ENCODE measurements at regions not wholly inside any gene's neighbourhood (a gene's known extent, or its start where the extent isn't known, plus 50 kb on each side); places are given as distances from the start of the nearest gene placed in this dataset.
"Not testable (repeated sequence)": the region's sequence is repeated elsewhere in the genome, so short reads cannot be mapped to it uniquely, and the experiment has no call there.

DNA sequence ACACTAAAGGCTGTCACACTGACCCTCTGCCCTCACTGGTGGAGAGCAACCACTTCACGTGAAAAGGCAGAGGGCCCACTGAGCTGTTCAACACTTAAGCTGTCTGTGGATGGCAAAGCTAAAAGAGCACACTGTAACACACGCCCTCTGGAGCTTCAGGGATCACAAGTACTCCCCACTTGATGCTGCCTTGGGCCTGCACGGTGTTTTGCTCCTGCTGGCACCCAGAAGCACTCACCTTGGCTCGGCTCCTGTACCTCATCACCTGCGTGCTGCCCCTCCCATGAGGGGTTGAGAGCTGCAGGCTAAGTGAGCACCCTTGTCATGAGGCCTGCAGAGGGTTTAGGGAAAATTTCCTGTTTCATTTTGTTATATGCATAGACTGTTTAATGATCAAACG is 96.0 kb downstream of the PROP1 start:
- not testable (repeated sequence) for H3K56ac ChIP-seq (ENCODE audit: insufficient read length, low read depth, low read length); H3K9ac ChIP-seq (ENCODE audit: extremely low read depth, insufficient read length, low read length); H3T11ph ChIP-seq (ENCODE audit: low read length); H2BK12ac ChIP-seq (ENCODE audit: insufficient read length, low read depth, low read length); H4K20me1 ChIP-seq (ENCODE audit: control insufficient read depth, insufficient read depth, insufficient read length); H3K23ac ChIP-seq (ENCODE audit: insufficient read length, low read depth, low read length); H3K9me3 ChIP-seq (ENCODE audit: control insufficient read depth, low read depth, low read length); H3K4me1 Mint-ChIP-seq; H2BK20ac ChIP-seq (ENCODE audit: low read depth, low read length, poor library complexity, severe bottlenecking); H4K5ac ChIP-seq (ENCODE audit: insufficient read length, low read depth, low read length); H3K27me3 ChIP-seq (ENCODE audit: insufficient read depth, low read length); H3K27ac Mint-ChIP-seq; H3K27ac ChIP-seq (ENCODE audit: insufficient read length, low read depth, low read length); H2AK5ac ChIP-seq (ENCODE audit: insufficient read length, low read length); H3K4ac ChIP-seq (ENCODE audit: low read depth, low read length); H2BK5ac ChIP-seq (ENCODE audit: insufficient read length, low read length); DNase-seq; H3K14ac ChIP-seq (ENCODE audit: insufficient read depth, low read length); H2BK15ac ChIP-seq (ENCODE audit: low read depth, low read length); H3K9me3 Mint-ChIP-seq; H3K79me2 ChIP-seq (ENCODE audit: insufficient read depth, low read length); H2AFZ ChIP-seq (ENCODE audit: low read length); H3K4me1 ChIP-seq (ENCODE audit: insufficient read depth, low read length); H3K23me2 ChIP-seq (ENCODE audit: insufficient read length, low read depth, low read length, poor library complexity, severe bottlenecking); H2BK120ac ChIP-seq (ENCODE audit: low read depth, low read length, poor library complexity, severe bottlenecking); H4K91ac ChIP-seq (ENCODE audit: insufficient read length, low read depth, low read length); H3K27me3 Mint-ChIP-seq (ENCODE audit: low read depth); H3K4me3 Mint-ChIP-seq; H3K18ac ChIP-seq (ENCODE audit: insufficient read length, low read depth, low read length); H4K8ac ChIP-seq (replicated peaks; ENCODE audit: insufficient read length, low read depth, low read length); H3K79me1 ChIP-seq (ENCODE audit: insufficient read depth, low read depth, low read length, poor library complexity, severe bottlenecking); H3K36me3 Mint-ChIP-seq (ENCODE audit: insufficient read depth in 1 of 3, low read depth in 3 of 3); H3K4me2 ChIP-seq (ENCODE audit: insufficient read depth, insufficient read length, low read length)
- no CpG with 5 or more reads among the region's 6 CpGs for WGBS (ENCODE audit: extremely low coverage, insufficient read length, low lambda C conversion rate)

DNA sequence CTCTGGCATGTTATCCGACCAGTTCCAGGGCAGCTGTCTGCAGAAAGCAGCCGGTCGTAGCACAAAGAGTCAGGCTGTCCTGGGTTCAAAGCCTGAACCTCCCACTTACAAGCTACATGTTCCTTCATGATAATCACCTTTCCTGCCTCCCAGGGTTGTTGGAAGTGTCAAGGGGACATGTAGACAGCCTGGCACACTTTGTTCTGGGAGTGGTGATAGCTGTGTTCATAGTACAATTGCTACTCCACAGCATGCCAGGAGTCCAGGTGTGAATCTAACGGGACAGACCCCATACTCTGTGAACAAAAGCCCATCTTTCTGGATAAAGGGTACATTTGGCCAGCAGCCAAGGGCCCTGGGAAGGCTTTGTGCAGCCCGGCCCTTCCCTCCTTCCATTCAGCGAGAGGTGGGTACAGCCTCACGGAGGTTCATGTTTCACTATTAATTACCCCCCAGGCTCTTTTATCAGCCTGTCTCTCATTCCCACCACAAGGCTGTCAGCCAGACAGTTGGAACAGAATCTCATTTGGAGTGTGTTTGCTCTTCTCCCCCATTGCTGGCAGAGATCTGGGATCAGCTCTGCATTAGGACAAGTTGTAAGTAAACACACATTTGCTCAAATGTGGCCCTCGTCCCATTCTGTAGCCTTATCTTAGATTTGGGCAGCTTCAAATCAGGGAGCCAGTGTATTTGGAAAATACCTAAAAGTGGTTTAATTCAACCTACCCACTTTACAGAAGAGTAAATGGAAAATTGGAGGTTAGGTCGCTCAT is 101.2 kb downstream of the PROP1 start:
- not testable (repeated sequence) for H3K14ac ChIP-seq (ENCODE audit: insufficient read depth, low read length); H3K18ac ChIP-seq (ENCODE audit: insufficient read length, low read depth, low read length)
- WGBS (ENCODE audit: extremely low coverage, insufficient read length, low lambda C conversion rate): no CpG with 5 or more reads among the region's 9 CpGs

More for the DNA sequence above, 101.2 kb downstream of the PROP1 start:
- not testable (repeated sequence) for H2AFZ ChIP-seq (ENCODE audit: low read length); H2BK20ac ChIP-seq (ENCODE audit: low read depth, low read length, poor library complexity, severe bottlenecking); H2BK120ac ChIP-seq (ENCODE audit: low read depth, low read length, poor library complexity, severe bottlenecking); H3K79me2 ChIP-seq (ENCODE audit: insufficient read depth, low read length); H3K27ac ChIP-seq (ENCODE audit: insufficient read length, low read depth, low read length); H4K20me1 ChIP-seq (ENCODE audit: control insufficient read depth, insufficient read depth, insufficient read length); H3K27me3 Mint-ChIP-seq (ENCODE audit: low read depth); H3K79me1 ChIP-seq (ENCODE audit: insufficient read depth, low read depth, low read length, poor library complexity, severe bottlenecking); H2AK5ac ChIP-seq (ENCODE audit: insufficient read length, low read length); H3K27me3 ChIP-seq (ENCODE audit: insufficient read depth, low read length); H2BK5ac ChIP-seq (ENCODE audit: insufficient read length, low read length); H3K23ac ChIP-seq (ENCODE audit: insufficient read length, low read depth, low read length); H3K56ac ChIP-seq (ENCODE audit: insufficient read length, low read depth, low read length); DNase-seq; H3T11ph ChIP-seq (ENCODE audit: low read length); H3K4me1 ChIP-seq (ENCODE audit: insufficient read depth, low read length); H2BK15ac ChIP-seq (ENCODE audit: low read depth, low read length); H3K9ac ChIP-seq (ENCODE audit: extremely low read depth, insufficient read length, low read length); H4K91ac ChIP-seq (ENCODE audit: insufficient read length, low read depth, low read length); H3K4me2 ChIP-seq (ENCODE audit: insufficient read depth, insufficient read length, low read length); H3K4me3 Mint-ChIP-seq; H3K27ac Mint-ChIP-seq; H2BK12ac ChIP-seq (ENCODE audit: insufficient read length, low read depth, low read length); H4K5ac ChIP-seq (ENCODE audit: insufficient read length, low read depth, low read length); H3K9me3 ChIP-seq (ENCODE audit: control insufficient read depth, low read depth, low read length); H3K36me3 Mint-ChIP-seq (ENCODE audit: insufficient read depth in 1 of 3, low read depth in 3 of 3); H3K9me3 Mint-ChIP-seq; H3K4ac ChIP-seq (ENCODE audit: low read depth, low read length); H3K23me2 ChIP-seq (ENCODE audit: insufficient read length, low read depth, low read length, poor library complexity, severe bottlenecking); H4K8ac ChIP-seq (replicated peaks; ENCODE audit: insufficient read length, low read depth, low read length); H3K4me1 Mint-ChIP-seq
